Mucosa of descending colon (tissue), 3 donors: ENCODE measurements at regions not wholly inside any gene's neighbourhood (a gene's known extent, or its start where the extent isn't known, plus 50 kb on each side); places are given as distances from the start of the nearest gene placed in this dataset.

Experiments
- ATAC-seq: fragments of 200-7000 bp; cut with Tn5 transposase; one replicate; pipeline ENCODE4 v1.9.1; 2020; ENCODE audit warnings: mild to moderate bottlenecking, moderate library complexity
- DNase-seq, 3 donors: peaks; one replicate each; pipeline ENCODE4 v3.0.0-alpha.2; 2020
- H3K36me3 ChIP-seq: fragments of 200-600 bp; one replicate; pipeline ENCODE4 v1.8.0; 2021; ENCODE audit warnings: low read depth, mild to moderate bottlenecking
- H3K4me1 ChIP-seq: fragments of 200-600 bp; one replicate; pipeline ENCODE4 v1.8.0; 2021; ENCODE audit warnings: low read depth, mild to moderate bottlenecking
- H3K4me3 ChIP-seq: fragments of 200-600 bp; one replicate; pipeline ENCODE4 v1.8.0; 2021; ENCODE audit warnings: mild to moderate bottlenecking
- H3K9me3 ChIP-seq: fragments of 200-600 bp; one replicate; pipeline ENCODE4 v1.8.0; 2021; ENCODE audit warnings: mild to moderate bottlenecking
- CTCF ChIP-seq: fragments of 200-600 bp; IDR thresholded peaks from one replicate; pipeline ENCODE4 v1.8.0; 2022; ENCODE audit warnings: antibody characterized with exemption, mild to moderate bottlenecking
- intact Hi-C, 2 donors: fragments of 100-400 bp; cut with DNase I in 1 of 2; cut with micrococcal nuclease in 1 of 2; formaldehyde crosslinking; loops; one replicate each; pipeline versions ENCODE4 v1.11.0 to v1.11.1; 2022; cut with DNase I, micrococcal nuclease
- donor health status: DM: no; HTN: no; CAD: no; lungs with moderate emphysema.
- donor health status: DM: no; HTN: no; CAD: no.
- donor health status: DM: no; HTN: yes; CAD: no.

- H3K4me1 ChIP-seq, result no peaks in the 10 kb centered on the region
- H3K9me3 ChIP-seq, result peaks cover 43% of the 10 kb centered on the region
- intact Hi-C loops, result no loop called here
- no peaks in the 10 kb centered on the region for H3K36me3 ChIP-seq
- no peak for ATAC-seq
- no peak for TF ChIP-seq CTCF
- H3K4me3 ChIP-seq, result no peak overlapping the region
- no peak for DNase-seq
Observed at GRCh38 chr12:73181244-73181643, 909.1 kb downstream of the TRHDE start.

GRCh38 chr12:73185403-73185802, 913.2 kb downstream of the TRHDE start:
- Histone ChIP-seq H3K4me1 (no peaks in the 10 kb centered on the region), H3K9me3 (peaks cover 62% of the 10 kb centered on the region), H3K4me3 (no peak overlapping the region), H3K36me3 (no peaks in the 10 kb centered on the region)
- no peak for DNase-seq
- intact Hi-C loops, result no loop called here
- TF ChIP-seq CTCF, result no peak
- ATAC-seq, result no peak

DNA sequence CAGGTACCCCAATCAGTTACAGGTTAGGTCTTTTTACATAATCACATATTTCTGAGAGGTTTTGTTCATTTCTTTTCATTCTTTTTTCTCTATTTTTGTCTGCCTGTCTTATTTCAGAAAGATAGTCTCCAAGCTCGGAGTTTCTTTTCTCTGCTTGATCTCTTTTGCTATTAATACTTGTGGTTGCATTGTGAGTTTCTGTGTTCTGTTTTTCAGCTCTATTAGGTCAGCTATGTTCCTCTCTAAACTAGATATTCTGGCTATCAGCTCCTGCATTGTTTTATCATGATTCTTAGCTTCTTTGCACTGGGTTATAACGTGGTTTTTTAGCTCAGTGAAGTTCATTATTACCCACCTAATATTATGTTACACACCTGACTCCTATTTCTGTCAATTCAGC, 914.1 kb downstream of the TRHDE start:
- Histone ChIP-seq H3K36me3 (no peaks in the 10 kb centered on the region), H3K4me3 (no peak overlapping the region), H3K9me3 (peaks cover 57% of the 10 kb centered on the region), H3K4me1 (no peaks in the 10 kb centered on the region)
- ATAC-seq (no peak), DNase-seq (no peak)
- no peak for TF ChIP-seq CTCF
- intact Hi-C loops, result no loop called here

- ATAC-seq (no peak), DNase-seq (no peak)
- Histone ChIP-seq H3K36me3 (no peaks in the 10 kb centered on the region), H3K9me3 (peaks cover 51% of the 10 kb centered on the region), H3K4me1 (no peaks in the 10 kb centered on the region), H3K4me3 (no peak overlapping the region)
- intact Hi-C loops, result no loop called here
- TF ChIP-seq CTCF, result no peak
Observed at GRCh38 chr12:73187765-73188164, 915.6 kb downstream of the TRHDE start.

DNA sequence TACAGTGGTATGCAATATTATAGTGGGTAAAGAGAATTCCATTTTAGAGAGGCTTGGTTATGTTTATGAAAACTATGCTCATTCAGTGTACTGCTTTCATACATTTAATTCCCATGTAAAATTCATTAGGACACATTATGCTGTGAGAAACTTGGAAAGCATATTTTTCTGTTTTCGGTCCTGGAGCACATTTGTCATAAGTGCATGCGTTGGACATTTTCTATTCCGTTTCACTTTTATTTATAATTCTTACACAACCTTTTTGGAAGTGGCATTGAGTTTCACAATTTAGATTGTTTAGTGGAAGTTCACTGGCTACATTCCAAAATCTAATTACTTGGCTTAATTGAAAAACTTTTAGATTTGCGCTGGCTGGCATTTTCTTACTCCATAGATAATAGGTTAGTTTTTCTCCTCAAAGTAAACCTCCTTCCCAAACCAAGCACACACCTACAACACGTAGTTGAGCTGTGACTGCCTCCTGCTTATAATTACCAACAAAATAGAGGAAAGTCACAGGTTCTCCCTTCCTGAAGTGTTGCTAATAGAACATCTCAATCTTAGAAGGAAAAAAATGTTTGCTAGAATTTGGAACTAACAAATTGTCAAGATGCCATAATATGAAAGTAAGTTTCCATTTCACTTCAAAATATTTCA, 938.5 kb downstream of the TRHDE start:
- H3K4me3 ChIP-seq, result no peak overlapping the region
- intact Hi-C loops, result no loop called here
- DNase-seq, result no peak
- no peak for TF ChIP-seq CTCF
- no peaks in the 10 kb centered on the region for H3K36me3 ChIP-seq
- H3K9me3 ChIP-seq, result peaks cover 22% of the 10 kb centered on the region
- no peaks in the 10 kb centered on the region for H3K4me1 ChIP-seq
- no peak for ATAC-seq

GRCh38 chr12:73220951-73221350, 948.8 kb downstream of the TRHDE start:
- H3K36me3 ChIP-seq, result no peaks in the 10 kb centered on the region
- TF ChIP-seq CTCF, result no peak
- DNase-seq, result no peak
- H3K4me1 ChIP-seq, result no peaks in the 10 kb centered on the region
- H3K4me3 ChIP-seq, result no peak overlapping the region
- peaks cover 18% of the 10 kb centered on the region for H3K9me3 ChIP-seq
- no peak for ATAC-seq
- intact Hi-C loops, result no loop called here
